HL-60 (cell line): ENCODE measurements at regions not wholly inside any gene's neighbourhood (a gene's known extent, or its start where the extent isn't known, plus 50 kb on each side); places are given as distances from the start of the nearest gene placed in this dataset.

Experiments used
- DNase-seq, 2 experiments: peaks; one replicate each; pipeline ENCODE4 v3.0.0-alpha.2; 2010 to 2020; ENCODE audit warnings: low read depth in 1 of 2, low spot score in 1 of 2
- H3K27ac ChIP-seq: fragments of 250-450 bp; sonication (Bioruptor Pico); replicated peaks from 2 replicates; pipeline ENCODE4 v1.5.1; 2020; ENCODE audit warnings: mild to moderate bottlenecking, moderate library complexity
- H3K27me3 ChIP-seq: fragments of 250-450 bp; sonication (Bioruptor Pico); 2 replicates; pipeline ENCODE4 v1.5.1; 2021; ENCODE audit warnings: mild to moderate bottlenecking, moderate library complexity; ENCODE audit not compliant: insufficient read depth, poor library complexity, severe bottlenecking
- H3K4me3 ChIP-seq: replicated peaks from 2 replicates; pipeline ENCODE4 v1.5.1; 2011; ENCODE audit warnings: mild to moderate bottlenecking, control low read depth, low read length; ENCODE audit not compliant: insufficient read depth
- CTCF ChIP-seq: IDR thresholded peaks from one replicate; pipeline ENCODE4 v1.5.1; 2011; ENCODE audit warnings: low read length, control low read depth, inconsistent platforms; ENCODE audit not compliant: insufficient read depth
- GABPA ChIP-seq: IDR thresholded peaks from 2 replicates; pipeline ENCODE4 v1.6.1; 2012; ENCODE audit warnings: low read depth
- POLR2AphosphoS5 ChIP-seq: IDR thresholded peaks from 2 replicates; pipeline ENCODE4 v1.6.1; 2012; ENCODE audit warnings: low read depth
- REST ChIP-seq: IDR thresholded peaks from 2 replicates; pipeline ENCODE4 v1.6.1; 2012; ENCODE audit warnings: low read depth; ENCODE audit not compliant: insufficient replicate concordance
- SPI1 ChIP-seq: IDR thresholded peaks from 2 replicates; pipeline ENCODE4 v1.6.1; 2012; ENCODE audit warnings: low read depth, mild to moderate bottlenecking, borderline replicate concordance

DNA sequence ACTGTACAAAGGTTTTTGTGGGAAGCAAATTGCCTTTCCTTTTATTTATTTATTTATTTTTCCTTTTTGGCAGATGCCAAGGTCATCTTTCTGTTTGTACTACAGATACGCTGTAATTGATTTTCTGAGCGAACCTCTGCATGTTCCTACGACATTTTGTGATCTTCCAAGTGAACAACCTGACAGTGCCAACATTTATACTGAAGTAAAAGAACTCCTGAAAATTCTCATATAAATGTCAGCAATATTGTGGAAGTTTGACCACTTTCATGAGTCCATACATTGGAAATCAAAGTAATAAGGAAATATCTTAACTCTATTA is 86.8 kb upstream of the EEPD1 start:
- Histone ChIP-seq H3K27me3 (no peaks in the 10 kb centered on the region), H3K27ac (no peak overlapping the region), H3K4me3 (no peak overlapping the region)
- no peak for DNase-seq
- no peak for TF ChIP-seq POLR2AphosphoS5
- no peak for TF ChIP-seq GABPA
- no peak for TF ChIP-seq REST
- TF ChIP-seq CTCF = no peak
- no peak for TF ChIP-seq SPI1

GRCh38 chr7:36070230-36070629 is 82.8 kb upstream of the EEPD1 start:
- TF ChIP-seq POLR2AphosphoS5 (no peak), GABPA (no peak), SPI1 (no peak), REST (no peak), CTCF (no peak)
- Histone ChIP-seq H3K27ac (no peak overlapping the region), H3K27me3 (no peaks in the 10 kb centered on the region), H3K4me3 (no peak overlapping the region)
- DNase-seq = no peak

DNA sequence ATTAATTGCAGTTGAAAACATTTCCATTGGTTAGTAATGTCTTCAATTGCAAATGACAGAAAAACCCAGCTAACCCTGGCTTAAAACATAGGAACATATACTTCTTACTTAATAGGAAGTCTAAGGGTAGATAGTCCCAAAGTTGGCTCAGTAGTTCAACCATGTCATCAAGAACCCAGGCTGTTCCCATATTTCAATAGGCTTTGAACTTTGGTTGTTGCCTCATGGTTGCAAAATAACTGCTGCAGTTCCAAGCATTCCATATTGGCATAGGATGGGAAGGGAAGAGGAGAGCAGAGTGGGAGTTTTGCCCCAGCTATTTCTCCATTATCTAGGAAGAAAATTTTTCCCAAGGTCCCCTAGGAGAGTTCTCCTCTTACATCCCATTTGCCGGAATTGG is 81.4 kb upstream of the EEPD1 start:
- DNase-seq = no peak
- Histone ChIP-seq H3K27ac (no peak overlapping the region), H3K27me3 (no peaks in the 10 kb centered on the region), H3K4me3 (no peak overlapping the region)
- TF ChIP-seq REST (no peak), GABPA (no peak), POLR2AphosphoS5 (no peak), CTCF (no peak), SPI1 (no peak)
